ENCODE measurements at regions not wholly inside any gene's neighbourhood (a gene's known extent, or its start where the extent isn't known, plus 50 kb on each side); places are given as distances from the start of the nearest gene placed in this dataset.

- no peak for TF ChIP-seq CTCF (IDR thresholded peaks at IDR 0.05; ENCODE audit: insufficient read depth, low read length, poor library complexity, severe bottlenecking)
- Histone ChIP-seq H3K36me3 (ENCODE audit: control insufficient read depth, insufficient read depth, low read length) (no peaks in the 10 kb centered on the region), H3K27me3 (ENCODE audit: control insufficient read depth, insufficient read depth, low read length) (no peaks in the 10 kb centered on the region), H3K4me3 (ENCODE audit: low read depth, low read length) (no peak overlapping the region)
- no peak for DNase-seq (ENCODE audit: low read depth)
Measured at GRCh38 chr10:59560990-59561389, 148.7 kb downstream of the SLC16A9 start.

- Histone ChIP-seq H3K36me3 (ENCODE audit: control insufficient read depth, insufficient read depth, low read length) (no peaks in the 10 kb centered on the region), H3K27me3 (ENCODE audit: control insufficient read depth, insufficient read depth, low read length) (no peaks in the 10 kb centered on the region), H3K4me3 (ENCODE audit: low read depth, low read length) (no peak overlapping the region)
- TF ChIP-seq CTCF (IDR thresholded peaks at IDR 0.05; ENCODE audit: insufficient read depth, low read length, poor library complexity, severe bottlenecking) = no peak
- no peak for DNase-seq (ENCODE audit: low read depth)
Measured at GRCh38 chr10:59560161-59560560, 149.5 kb downstream of the SLC16A9 start.

- no peaks in the 10 kb centered on the region for H3K27me3 ChIP-seq (ENCODE audit: control insufficient read depth, insufficient read depth, low read length)
- no peak overlapping the region for H3K4me3 ChIP-seq (ENCODE audit: low read depth, low read length)
- no peak for DNase-seq (ENCODE audit: low read depth)
- TF ChIP-seq CTCF (IDR thresholded peaks at IDR 0.05; ENCODE audit: insufficient read depth, low read length, poor library complexity, severe bottlenecking) = no peak
- no peaks in the 10 kb centered on the region for H3K36me3 ChIP-seq (ENCODE audit: control insufficient read depth, insufficient read depth, low read length)
Measured at GRCh38 chr10:59558066-59558465, 151.6 kb downstream of the SLC16A9 start.

- no peak for DNase-seq (ENCODE audit: low read depth)
- TF ChIP-seq CTCF (IDR thresholded peaks at IDR 0.05; ENCODE audit: insufficient read depth, low read length, poor library complexity, severe bottlenecking) = no peak
- H3K27me3 ChIP-seq (ENCODE audit: control insufficient read depth, insufficient read depth, low read length) = no peaks in the 10 kb centered on the region
- no peaks in the 10 kb centered on the region for H3K36me3 ChIP-seq (ENCODE audit: control insufficient read depth, insufficient read depth, low read length)
- H3K4me3 ChIP-seq (ENCODE audit: low read depth, low read length) = no peak overlapping the region
Measured at GRCh38 chr10:59557642-59558041, 152.0 kb downstream of the SLC16A9 start.

GRCh38 chr10:59557052-59557451 lies 152.6 kb downstream of the SLC16A9 start:
- no peak for DNase-seq (ENCODE audit: low read depth)
- Histone ChIP-seq H3K27me3 (ENCODE audit: control insufficient read depth, insufficient read depth, low read length) (no peaks in the 10 kb centered on the region), H3K4me3 (ENCODE audit: low read depth, low read length) (no peak overlapping the region), H3K36me3 (ENCODE audit: control insufficient read depth, insufficient read depth, low read length) (no peaks in the 10 kb centered on the region)
- TF ChIP-seq CTCF (IDR thresholded peaks at IDR 0.05; ENCODE audit: insufficient read depth, low read length, poor library complexity, severe bottlenecking) = no peak

GRCh38 chr10:59553162-59553900 lies 156.3 kb downstream of the SLC16A9 start:
- Histone ChIP-seq H3K4me3 (ENCODE audit: low read depth, low read length) (no peak overlapping the region), H3K27me3 (ENCODE audit: control insufficient read depth, insufficient read depth, low read length) (no peaks in the 10 kb centered on the region), H3K36me3 (ENCODE audit: control insufficient read depth, insufficient read depth, low read length) (no peaks in the 10 kb centered on the region)
- DNase-seq (ENCODE audit: low read depth) = no peak
- TF ChIP-seq CTCF (IDR thresholded peaks at IDR 0.05; ENCODE audit: insufficient read depth, low read length, poor library complexity, severe bottlenecking) = no peak

Data from kidney epithelial cell (primary cell).